ENCODE measurements at regions not wholly inside any gene's neighbourhood (a gene's known extent, or its start where the extent isn't known, plus 50 kb on each side); places are given as distances from the start of the nearest gene placed in this dataset.
"Not testable (repeated sequence)": the region's sequence is repeated elsewhere in the genome, so short reads cannot be mapped to it uniquely, and the experiment has no call there.

- peaks cover 37% of the 10 kb centered on the region for H3F3A ChIP-seq (ENCODE audit: insufficient read depth)
- no peaks in the 10 kb centered on the region for H3K27me3 ChIP-seq (replicated peaks; ENCODE audit: insufficient read depth)
- WGBS, 2 experiments (ENCODE audit: low coverage in 1 of 2, low lambda C conversion rate in 2 of 2, missing lambda C conversion rate in 2 of 2): 0 to 11% methylated on average over 1 of the region's 1 CpG
- H3K79me2 ChIP-seq (ENCODE audit: insufficient read depth): no peaks in the 10 kb centered on the region
- in situ Hi-C loops (cut with MboI): no loop called here
- H3K36me3 ChIP-seq (ENCODE audit: low read depth): no peaks in the 10 kb centered on the region
- no peaks in the 10 kb centered on the region for H4K20me1 ChIP-seq (ENCODE audit: insufficient read depth)
- peak overlapping the region; percentile 19 for H3K4me2 ChIP-seq (ENCODE audit: unreplicated experiment)
- no peak overlapping the region for H3K4me3 ChIP-seq
- H3K4me1 ChIP-seq (ENCODE audit: insufficient read depth): peaks cover 42% of the 10 kb centered on the region
- H3K9ac ChIP-seq: no peak overlapping the region
- DNase-seq: peak; percentile 73
- no peak overlapping the region for H2AFZ ChIP-seq
- H3K27ac ChIP-seq: no peak overlapping the region
- H3K9me3 ChIP-seq (ENCODE audit: low read depth): no peaks in the 10 kb centered on the region
- H3K9me2 ChIP-seq (ENCODE audit: insufficient read depth): no peaks in the 10 kb centered on the region
- TF ChIP-seq EZH2phosphoT487 (IDR thresholded peaks at IDR 0.05; ENCODE audit: insufficient read depth, low read depth) (no peak), EZH2 (IDR thresholded peaks at IDR 0.05; ENCODE audit: insufficient read depth, poor library complexity, severe bottlenecking) (no peak)
Observed at GRCh38 chr7:115558161-115558560, 472.4 kb downstream of the TFEC start.

GRCh38 chr7:115557296-115557695, 473.3 kb downstream of the TFEC start:
- H3K36me3 ChIP-seq (ENCODE audit: low read depth); H3K4me2 ChIP-seq (ENCODE audit: unreplicated experiment); H3K27me3 ChIP-seq (replicated peaks; ENCODE audit: insufficient read depth); H3K27ac ChIP-seq; in situ Hi-C loops (cut with MboI); DNase-seq; H3K9ac ChIP-seq; H4K20me1 ChIP-seq (ENCODE audit: insufficient read depth); H3K4me3 ChIP-seq; H2AFZ ChIP-seq; H3K9me3 ChIP-seq (ENCODE audit: low read depth); H3K79me2 ChIP-seq (ENCODE audit: insufficient read depth); H3K9me2 ChIP-seq (ENCODE audit: insufficient read depth): not testable (repeated sequence)
- Histone ChIP-seq H3F3A (ENCODE audit: insufficient read depth) (peaks cover 35% of the 10 kb centered on the region), H3K4me1 (ENCODE audit: insufficient read depth) (peaks cover 41% of the 10 kb centered on the region)
- WGBS, 2 experiments (ENCODE audit: low coverage in 1 of 2, low lambda C conversion rate in 2 of 2, missing lambda C conversion rate in 2 of 2): 81 to 85% methylated on average over 2 of the region's 2 CpGs

GRCh38 chr7:115552766-115553165, 477.8 kb downstream of the TFEC start:
- no peaks in the 10 kb centered on the region for H3K9me2 ChIP-seq (ENCODE audit: insufficient read depth)
- no peaks in the 10 kb centered on the region for H3K27me3 ChIP-seq (replicated peaks; ENCODE audit: insufficient read depth)
- H3K79me2 ChIP-seq (ENCODE audit: insufficient read depth): no peaks in the 10 kb centered on the region
- H4K20me1 ChIP-seq (ENCODE audit: insufficient read depth): no peaks in the 10 kb centered on the region
- TF ChIP-seq EZH2phosphoT487 (IDR thresholded peaks at IDR 0.05; ENCODE audit: insufficient read depth, low read depth) (no peak), EZH2 (IDR thresholded peaks at IDR 0.05; ENCODE audit: insufficient read depth, poor library complexity, severe bottlenecking) (no peak)
- peaks cover 2% of the 10 kb centered on the region; the same call in 1 of the 2 replicates for H3K4me1 ChIP-seq (ENCODE audit: insufficient read depth)
- 81% methylated on average over 4 of the region's 4 CpGs for WGBS, 2 experiments (ENCODE audit: low coverage in 1 of 2, low lambda C conversion rate in 2 of 2, missing lambda C conversion rate in 2 of 2)
- H3F3A ChIP-seq (ENCODE audit: insufficient read depth): peaks cover 4% of the 10 kb centered on the region
- DNase-seq: no peak
- H3K9ac ChIP-seq: no peak overlapping the region
- no peak overlapping the region for H3K4me2 ChIP-seq (ENCODE audit: unreplicated experiment)
- H3K27ac ChIP-seq: no peak overlapping the region
- H3K36me3 ChIP-seq (ENCODE audit: low read depth): no peaks in the 10 kb centered on the region
- no peak overlapping the region for H2AFZ ChIP-seq
- no peak overlapping the region for H3K4me3 ChIP-seq
- no peaks in the 10 kb centered on the region for H3K9me3 ChIP-seq (ENCODE audit: low read depth)
- in situ Hi-C loops (cut with MboI): no loop called here

GRCh38 chr7:115549910-115550309, 480.7 kb downstream of the TFEC start:
- Histone ChIP-seq H3K36me3 (ENCODE audit: low read depth) (no peaks in the 10 kb centered on the region), H2AFZ (no peak overlapping the region), H3K27ac (no peak overlapping the region), H3K79me2 (ENCODE audit: insufficient read depth) (no peaks in the 10 kb centered on the region), H3K9me3 (ENCODE audit: low read depth) (no peaks in the 10 kb centered on the region), H3K9me2 (ENCODE audit: insufficient read depth) (no peaks in the 10 kb centered on the region), H3K4me1 (ENCODE audit: insufficient read depth) (peaks cover 7% of the 10 kb centered on the region), H3K27me3 (replicated peaks; ENCODE audit: insufficient read depth) (no peaks in the 10 kb centered on the region), H3K4me3 (no peak overlapping the region), H3K9ac (no peak overlapping the region), H3K4me2 (ENCODE audit: unreplicated experiment) (no peak overlapping the region), H4K20me1 (ENCODE audit: insufficient read depth) (no peaks in the 10 kb centered on the region), H3F3A (ENCODE audit: insufficient read depth) (no peaks in the 10 kb centered on the region)
- no peak for DNase-seq
- no peak for TF ChIP-seq EZH2 (IDR thresholded peaks at IDR 0.05; ENCODE audit: insufficient read depth, poor library complexity, severe bottlenecking)
- TF ChIP-seq EZH2phosphoT487 (IDR thresholded peaks at IDR 0.05; ENCODE audit: insufficient read depth, low read depth): no peak
- WGBS, 2 experiments (ENCODE audit: low coverage in 1 of 2, low lambda C conversion rate in 2 of 2, missing lambda C conversion rate in 2 of 2): 66 to 69% methylated on average over 2 of the region's 2 CpGs
- in situ Hi-C loops (cut with MboI): no loop called here

- peaks cover 7% of the 10 kb centered on the region for H3K4me1 ChIP-seq (ENCODE audit: insufficient read depth)
- no peaks in the 10 kb centered on the region for H3K36me3 ChIP-seq (ENCODE audit: low read depth)
- in situ Hi-C loops (cut with MboI): no loop called here
- H3F3A ChIP-seq (ENCODE audit: insufficient read depth): no peaks in the 10 kb centered on the region
- WGBS, 2 experiments (ENCODE audit: low coverage in 1 of 2, low lambda C conversion rate in 2 of 2, missing lambda C conversion rate in 2 of 2): 77 to 81% methylated on average over 1 of the region's 1 CpG
- H3K79me2 ChIP-seq (ENCODE audit: insufficient read depth): no peaks in the 10 kb centered on the region
- TF ChIP-seq EZH2phosphoT487 (IDR thresholded peaks at IDR 0.05; ENCODE audit: insufficient read depth, low read depth) (no peak), EZH2 (IDR thresholded peaks at IDR 0.05; ENCODE audit: insufficient read depth, poor library complexity, severe bottlenecking) (no peak)
- no peaks in the 10 kb centered on the region for H3K9me2 ChIP-seq (ENCODE audit: insufficient read depth)
- H3K27ac ChIP-seq: no peak overlapping the region
- no peak overlapping the region for H3K4me3 ChIP-seq
- H4K20me1 ChIP-seq (ENCODE audit: insufficient read depth): no peaks in the 10 kb centered on the region
- no peak overlapping the region for H3K9ac ChIP-seq
- no peak overlapping the region for H2AFZ ChIP-seq
- H3K4me2 ChIP-seq (ENCODE audit: unreplicated experiment): no peak overlapping the region
- H3K9me3 ChIP-seq (ENCODE audit: low read depth): no peaks in the 10 kb centered on the region
- H3K27me3 ChIP-seq (replicated peaks; ENCODE audit: insufficient read depth): no peaks in the 10 kb centered on the region
- no peak for DNase-seq
Observed at GRCh38 chr7:115548756-115549155, 481.8 kb downstream of the TFEC start.

All from GM23248 (cell line).